Suppressor macrophage treated with lipopolysaccharide for 4 hours (primary cell): ENCODE measurements at regions not wholly inside any gene's neighbourhood (a gene's known extent, or its start where the extent isn't known, plus 50 kb on each side); places are given as distances from the start of the nearest gene placed in this dataset.
"Not testable (repeated sequence)": the region's sequence is repeated elsewhere in the genome, so short reads cannot be mapped to it uniquely, and the experiment has no call there.

Experiments used
- DNase-seq: peaks from one replicate; pipeline ENCODE4 v3.0.0-alpha.2; 2020

GRCh38 chr9:134547161-134548100, 94.2 kb upstream of the COL5A1 start:
- no peak for DNase-seq

GRCh38 chr9:134548185-134548584, 93.4 kb upstream of the COL5A1 start:
- no peak for DNase-seq

- DNase-seq, result no peak
Measured at GRCh38 chr9:134548618-134549017, 93.0 kb upstream of the COL5A1 start.

- no peak for DNase-seq
Measured at GRCh38 chr9:134549336-134549735, 92.3 kb upstream of the COL5A1 start.

- DNase-seq, result not testable (repeated sequence)
Measured at GRCh38 chr9:134550081-134550480, 91.5 kb upstream of the COL5A1 start.

- DNase-seq, result no peak
Measured at GRCh38 chr9:134550584-134550983, 91.0 kb upstream of the COL5A1 start.

- no peak for DNase-seq
Measured at GRCh38 chr9:134551176-134551575, 90.4 kb upstream of the COL5A1 start.

GRCh38 chr9:134551644-134552348, 89.8 kb upstream of the COL5A1 start:
- peak; percentile 47 for DNase-seq

GRCh38 chr9:134552349-134552990, 89.1 kb upstream of the COL5A1 start:
- DNase-seq, result no peak

GRCh38 chr9:134553061-134553891, 88.3 kb upstream of the COL5A1 start:
- DNase-seq, result no peak

GRCh38 chr9:134553996-134554372, 87.6 kb upstream of the COL5A1 start:
- no peak for DNase-seq

GRCh38 chr9:134554373-134555093, 87.1 kb upstream of the COL5A1 start:
- no peak for DNase-seq

GRCh38 chr9:134555094-134555650, 86.4 kb upstream of the COL5A1 start:
- DNase-seq, result no peak

GRCh38 chr9:134556531-134557068, 85.0 kb upstream of the COL5A1 start:
- DNase-seq, result no peak

GRCh38 chr9:134557331-134557730, 84.3 kb upstream of the COL5A1 start:
- DNase-seq, result no peak

- no peak for DNase-seq
Measured at GRCh38 chr9:134558124-134558905, 83.3 kb upstream of the COL5A1 start.

GRCh38 chr9:134559013-134559412, 82.6 kb upstream of the COL5A1 start:
- no peak for DNase-seq

- DNase-seq, result no peak
Measured at GRCh38 chr9:134560206-134560605, 81.4 kb upstream of the COL5A1 start.

GRCh38 chr9:134560654-134561053, 80.9 kb upstream of the COL5A1 start:
- no peak for DNase-seq

- DNase-seq, result no peak
Measured at GRCh38 chr9:134561427-134562145, 80.0 kb upstream of the COL5A1 start.
